NCI-H2171 (cell line): ENCODE measurements at regions not wholly inside any gene's neighbourhood (a gene's known extent, or its start where the extent isn't known, plus 50 kb on each side); places are given as distances from the start of the nearest gene placed in this dataset.
"Not testable (repeated sequence)": the region's sequence is repeated elsewhere in the genome, so short reads cannot be mapped to it uniquely, and the experiment has no call there.

ENCODE experiments used
- DNase-seq: peaks from one replicate; lab custom pipeline; 2025; lab: John Stamatoyannopoulos, UW

- no peak for DNase-seq
These were observed 753.2 kb upstream of the PCDH20 start for GRCh38 chr13:62168891-62169290.

- DNase-seq: no peak
These were observed 752.1 kb upstream of the PCDH20 start for GRCh38 chr13:62167650-62168172.

DNA sequence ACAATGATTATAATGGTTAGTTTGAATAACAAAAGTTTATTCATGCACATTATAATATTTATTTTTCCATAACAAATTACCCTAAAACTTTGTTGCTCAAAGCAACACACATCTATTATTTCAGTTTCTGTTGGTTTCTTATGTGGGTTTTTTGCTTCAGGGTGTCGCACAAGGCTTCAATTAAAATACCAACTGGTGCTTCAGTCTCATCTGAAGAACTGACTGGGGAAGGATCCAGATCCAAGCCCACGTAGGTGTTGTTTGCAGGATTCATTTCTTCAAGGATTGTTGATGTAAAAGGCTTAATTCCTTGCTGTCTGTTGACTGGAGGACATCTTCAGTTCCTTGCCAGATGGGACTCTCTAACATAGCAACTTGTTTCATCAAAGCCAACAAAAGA, 747.2 kb upstream of the PCDH20 start:
- DNase-seq: no peak

DNA sequence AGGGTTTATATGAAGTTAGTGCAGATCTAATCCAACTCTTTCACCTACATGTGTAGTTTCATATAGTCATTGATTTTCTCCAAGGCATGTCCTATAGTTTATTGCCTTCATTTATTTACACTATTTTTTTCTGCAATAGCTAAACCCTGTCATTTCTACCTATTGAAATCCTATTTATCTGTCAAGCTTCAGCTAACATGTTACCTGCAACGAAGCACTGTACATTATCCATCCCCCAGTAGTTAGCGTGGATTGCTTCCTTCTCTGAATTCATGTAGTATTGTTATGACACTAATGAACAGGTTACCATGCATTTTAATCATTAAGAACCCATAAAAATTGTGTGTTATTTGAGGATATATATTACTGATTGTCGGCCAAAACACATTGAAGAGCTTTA, 742.9 kb upstream of the PCDH20 start:
- DNase-seq: no peak

GRCh38 chr13:62151724-62152123, 736.1 kb upstream of the PCDH20 start:
- not testable (repeated sequence) for DNase-seq

DNA sequence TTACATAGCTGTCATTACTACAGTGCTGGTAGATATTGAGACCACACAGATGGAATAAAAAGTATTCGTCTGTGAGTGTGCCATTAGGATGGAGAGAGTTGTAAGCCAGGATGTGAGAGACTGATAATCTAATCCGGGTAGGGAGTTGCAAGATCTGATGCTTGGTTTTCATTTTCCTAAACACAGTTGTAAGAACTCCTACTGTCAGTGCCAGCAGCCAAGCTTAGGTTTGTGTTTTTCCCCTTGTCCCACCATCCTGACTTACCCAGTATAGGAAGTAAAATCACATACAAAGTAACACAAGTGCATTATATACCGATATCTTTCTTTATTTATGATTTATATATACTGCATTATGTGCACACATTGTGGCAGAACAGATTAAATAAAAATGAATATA, 726.4 kb upstream of the PCDH20 start:
- DNase-seq: no peak

DNA sequence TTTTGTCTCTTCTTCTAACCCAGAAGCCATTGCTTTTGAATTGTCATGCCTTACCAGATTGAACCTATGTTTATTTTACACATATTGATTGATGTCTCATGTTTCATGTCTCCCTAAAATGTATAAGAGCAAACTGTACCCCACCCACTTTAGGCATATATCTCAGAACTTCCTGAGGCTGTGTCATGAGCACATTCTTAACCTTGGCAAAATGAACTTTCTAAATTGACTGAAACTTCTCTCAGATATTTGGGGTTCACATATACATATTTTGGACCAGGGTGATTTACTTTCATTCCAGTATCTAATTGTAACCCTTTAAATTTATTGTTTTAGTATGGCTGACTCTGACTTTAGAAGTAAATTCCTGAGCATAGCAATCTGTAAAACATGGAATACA, 723.9 kb upstream of the PCDH20 start:
- no peak for DNase-seq

GRCh38 chr13:62137629-62138405, 722.2 kb upstream of the PCDH20 start:
- DNase-seq: no peak

DNA sequence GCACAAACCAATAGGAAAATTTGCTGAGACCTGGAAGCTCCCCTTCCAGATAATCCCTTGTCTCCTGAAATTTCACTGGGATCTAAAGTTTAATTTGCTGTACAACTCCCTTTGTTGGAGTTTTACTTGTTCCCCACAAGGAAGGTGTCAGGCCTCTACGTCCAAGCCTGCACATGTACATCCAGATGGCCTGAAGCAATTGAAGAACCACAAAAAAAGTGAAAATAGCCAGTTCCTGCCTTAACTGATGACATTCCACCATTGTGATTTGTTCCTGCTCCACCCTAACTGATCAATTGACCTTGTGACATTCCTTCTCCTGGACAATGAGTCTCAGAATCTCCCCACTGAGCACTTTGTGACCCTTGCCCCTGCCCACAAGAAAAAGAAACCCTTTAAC, 716.0 kb upstream of the PCDH20 start:
- no peak for DNase-seq

DNA sequence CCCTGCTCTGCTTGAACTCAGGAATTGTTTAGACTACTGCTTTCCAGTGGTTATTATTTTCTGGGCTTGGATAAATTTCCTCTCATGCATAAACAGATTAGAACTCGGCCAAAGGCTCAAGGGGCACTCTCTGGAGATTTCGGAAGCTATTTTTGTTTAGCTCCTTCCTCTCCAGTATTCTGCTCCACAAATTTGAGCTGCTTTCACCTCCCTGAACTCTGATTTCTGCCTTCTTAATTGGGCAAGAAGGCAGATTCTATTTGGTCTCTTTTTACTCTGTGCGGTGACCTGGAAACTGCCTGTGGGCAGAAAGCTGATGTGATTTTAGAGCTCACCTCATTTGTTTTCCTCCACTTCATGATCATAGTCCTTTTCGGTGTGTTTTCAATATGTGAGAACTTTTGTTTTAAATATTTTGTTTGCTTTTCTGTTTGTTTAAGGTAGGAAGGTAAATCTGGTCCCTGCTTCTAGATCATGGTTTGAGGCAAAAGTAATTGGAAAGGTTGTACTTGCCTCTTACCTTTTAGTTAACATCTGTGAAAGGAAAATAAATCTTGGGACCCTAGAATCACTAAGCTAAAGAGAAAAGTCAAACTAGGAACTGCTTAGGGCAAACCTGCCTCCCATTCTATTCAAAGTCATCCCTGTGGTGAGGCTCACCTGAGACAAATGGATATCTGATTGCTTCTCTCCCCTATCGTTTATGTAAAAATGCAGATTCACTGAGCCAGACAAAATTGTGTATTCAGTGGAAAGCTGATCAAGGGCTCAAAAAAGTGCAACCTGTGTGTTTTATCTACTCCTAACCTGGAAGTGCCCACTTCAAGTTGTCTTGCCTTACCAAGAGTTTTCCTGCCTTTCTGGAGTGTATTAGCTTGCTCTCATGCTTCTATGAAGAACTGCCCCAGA, 714.7 kb upstream of the PCDH20 start:
- no peak for DNase-seq

DNA sequence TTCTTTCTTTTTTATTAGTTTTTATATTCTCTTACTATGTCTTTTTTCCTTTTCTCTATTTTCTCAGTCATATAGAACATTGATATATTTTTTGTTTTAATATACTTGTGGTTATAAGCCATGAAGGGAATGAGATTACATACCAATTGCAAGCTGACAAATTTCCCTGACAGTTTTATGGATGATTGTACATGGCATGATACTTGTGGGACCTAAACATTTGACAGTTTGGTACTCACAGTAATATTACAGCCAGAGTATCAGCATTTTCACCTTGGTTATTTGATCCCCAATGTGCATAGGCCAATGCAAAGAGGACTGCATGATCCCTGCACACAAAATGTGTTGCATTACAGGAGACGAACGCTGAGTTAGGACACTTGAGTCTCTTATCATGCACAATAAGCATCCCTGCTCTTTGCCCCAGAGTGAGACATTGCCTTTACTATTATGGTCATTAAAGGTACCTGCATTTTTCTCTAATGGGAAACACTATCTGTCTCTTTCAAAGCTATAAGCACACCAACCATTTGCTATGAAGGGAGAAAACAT, 713.4 kb upstream of the PCDH20 start:
- DNase-seq: no peak

- no peak for DNase-seq
These were observed 710.8 kb upstream of the PCDH20 start for GRCh38 chr13:62126400-62126799.

DNA sequence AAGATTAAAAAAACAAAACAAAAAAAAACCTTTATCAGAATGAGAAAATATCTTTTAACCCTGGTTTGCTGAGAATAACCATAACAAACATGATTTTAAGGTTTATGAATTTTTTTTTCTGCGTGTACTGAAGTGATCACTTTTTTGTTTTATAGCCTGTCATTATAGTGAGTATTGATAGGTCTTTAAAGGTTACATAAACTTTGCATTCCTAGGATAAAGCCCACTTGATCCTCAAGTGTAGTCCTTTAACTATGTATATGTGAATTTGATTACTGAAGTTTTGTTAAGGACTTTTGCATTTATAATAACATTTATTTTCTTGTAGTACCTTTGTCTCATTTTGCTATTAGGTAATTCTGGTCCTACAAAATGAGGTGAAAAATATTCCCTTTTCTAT, 709.8 kb upstream of the PCDH20 start:
- no peak for DNase-seq

- no peak for DNase-seq
These were observed 707.8 kb upstream of the PCDH20 start for GRCh38 chr13:62123409-62123808.

GRCh38 chr13:62122434-62122833, 706.8 kb upstream of the PCDH20 start:
- DNase-seq: no peak

DNA sequence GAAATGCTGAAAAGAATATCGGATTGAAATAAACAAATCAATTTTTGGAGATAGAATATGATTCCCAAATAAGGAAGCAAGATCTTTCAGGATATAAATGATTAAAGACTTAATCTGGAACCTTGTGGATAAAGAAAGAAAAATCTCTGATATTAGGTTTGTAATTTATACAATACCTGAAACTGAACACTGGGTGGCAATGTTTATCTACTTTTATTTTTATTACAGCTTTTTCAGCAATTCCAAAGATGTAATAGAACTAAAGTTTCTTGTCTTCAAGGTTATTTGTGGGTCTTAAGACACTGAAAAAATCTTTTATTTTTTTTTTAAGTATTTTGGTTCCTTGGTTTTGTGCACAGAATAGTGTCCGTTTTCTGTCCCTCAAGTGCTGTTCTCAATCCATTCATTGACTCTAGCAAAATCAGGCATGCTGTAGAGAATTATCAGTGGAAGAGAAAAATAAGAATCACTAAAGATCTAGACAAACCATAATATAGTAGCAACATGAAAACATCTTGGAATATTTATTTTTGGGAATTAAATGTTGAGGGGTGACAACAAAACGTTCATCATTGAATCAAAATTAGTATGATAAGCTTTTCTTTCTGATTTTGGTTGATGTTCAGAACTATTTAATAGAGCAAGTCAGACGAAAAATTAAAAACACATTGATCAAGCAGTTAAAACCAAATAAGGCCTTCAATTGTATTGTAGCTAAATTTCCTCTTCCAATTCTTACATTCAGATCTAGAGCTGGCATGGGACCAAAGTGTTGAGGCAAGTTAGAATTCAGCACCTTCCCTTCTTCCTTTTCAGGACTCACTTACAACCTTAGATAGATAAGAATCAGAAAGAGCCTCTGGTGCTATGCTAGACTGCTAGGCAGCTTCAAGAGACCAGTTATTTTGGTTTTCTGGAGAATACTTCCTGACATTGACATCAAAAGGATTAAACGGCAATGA, 704.4 kb upstream of the PCDH20 start:
- DNase-seq: no peak

GRCh38 chr13:62115831-62116230, 700.2 kb upstream of the PCDH20 start:
- DNase-seq: no peak

DNA sequence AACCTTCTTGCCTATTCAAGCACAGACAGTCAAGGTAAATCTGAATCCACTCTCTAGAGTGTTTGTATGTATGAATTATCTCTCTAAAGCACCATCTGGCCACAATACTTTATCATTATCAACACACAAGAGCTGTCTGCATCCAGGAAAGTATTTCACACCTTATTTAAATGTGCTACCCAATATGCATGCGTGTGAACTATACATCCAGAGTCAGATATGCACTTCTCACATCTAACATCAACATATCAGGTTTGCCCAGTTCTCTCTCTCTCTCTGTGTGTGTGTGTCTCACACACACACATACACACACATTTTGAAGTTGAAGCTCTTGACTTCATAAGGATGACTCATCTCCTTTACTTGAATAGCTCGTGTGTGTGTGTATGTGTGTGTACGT, 697.5 kb upstream of the PCDH20 start:
- DNase-seq: no peak

DNA sequence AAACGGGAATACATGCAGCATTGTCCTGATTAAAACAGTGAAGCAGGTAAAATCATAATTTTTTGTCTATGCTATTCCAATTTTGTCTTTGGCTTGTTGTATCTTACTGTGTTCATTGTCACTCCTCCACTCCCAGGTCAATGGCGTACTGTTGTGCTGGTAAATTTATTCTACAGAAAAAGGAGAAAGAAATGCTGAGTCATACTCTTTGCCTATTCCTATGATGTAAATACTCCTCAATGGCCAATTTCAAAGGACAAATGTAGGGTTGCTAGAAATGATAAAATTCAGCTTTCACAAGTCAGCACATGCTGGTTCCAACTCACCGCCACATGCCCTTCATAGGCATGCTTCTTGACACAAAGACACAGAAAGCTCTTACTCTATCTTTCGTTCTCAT, 694.4 kb upstream of the PCDH20 start:
- DNase-seq: no peak

GRCh38 chr13:62104136-62104535, 688.5 kb upstream of the PCDH20 start:
- DNase-seq: not testable (repeated sequence)

DNA sequence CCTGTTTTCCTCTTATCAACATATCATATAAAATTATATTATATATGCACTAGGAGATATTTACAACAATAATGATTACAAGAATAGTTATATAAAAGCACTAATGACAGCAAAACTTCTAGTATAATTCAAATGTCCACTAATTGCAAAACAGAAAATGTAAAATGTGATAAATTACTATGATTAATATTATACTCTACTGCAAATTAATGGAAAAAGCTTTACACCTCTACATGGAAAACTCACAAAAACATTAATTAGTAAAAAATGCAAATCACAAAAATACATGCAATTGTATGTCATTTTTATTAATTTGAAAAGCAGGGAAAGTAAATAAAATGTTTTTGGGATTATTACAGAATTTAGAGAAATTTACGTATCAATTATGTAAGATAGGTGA, 681.0 kb upstream of the PCDH20 start:
- no peak for DNase-seq

GRCh38 chr13:62094932-62095331, 679.3 kb upstream of the PCDH20 start:
- no peak for DNase-seq
